HG02759 (cell line): ENCODE measurements at regions not wholly inside any gene's neighbourhood (a gene's known extent, or its start where the extent isn't known, plus 50 kb on each side); places are given as distances from the start of the nearest gene placed in this dataset.

Experiments
- ATAC-seq: cut with Tn5 transposase; IDR thresholded peaks from one replicate; pipeline ENCODE4 v1.9.1; 2021; ENCODE audit warnings: mild to moderate bottlenecking, moderate library complexity; ENCODE audit not compliant: unreplicated experiment

DNA sequence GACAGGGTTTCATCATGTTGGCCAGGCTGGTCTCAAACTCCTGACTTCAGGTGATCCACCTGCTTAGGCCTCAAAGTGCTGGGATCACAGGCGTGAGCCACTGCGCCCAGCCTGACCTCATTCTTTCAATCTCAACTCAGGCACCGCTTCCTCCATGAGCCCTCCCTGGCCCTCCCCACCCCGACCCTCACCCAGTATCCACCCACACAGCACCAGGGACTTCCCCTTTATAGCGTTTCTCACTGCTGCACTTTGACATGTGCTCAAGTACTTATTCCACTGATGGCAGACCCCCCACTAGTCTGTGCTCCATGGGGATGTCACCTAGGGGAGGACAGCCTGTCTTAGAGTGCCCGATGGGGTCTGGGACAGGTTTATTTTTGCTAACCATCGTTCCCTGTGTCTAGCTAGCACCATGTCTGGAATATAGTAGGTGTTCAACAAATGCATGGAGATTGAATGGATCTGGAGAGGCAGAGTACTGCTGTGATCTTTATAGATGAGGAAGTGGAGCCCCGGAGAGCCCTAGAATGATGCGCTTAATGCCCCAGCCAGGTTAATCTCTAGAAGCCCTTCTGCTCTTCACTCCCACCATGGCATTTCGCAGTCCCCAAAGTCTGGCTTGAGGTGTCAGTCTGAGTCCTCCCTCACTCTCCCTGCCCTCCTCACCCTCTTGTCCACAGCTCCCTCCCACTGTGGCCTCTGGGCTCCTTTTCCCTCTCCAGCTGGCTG, 258.8 kb downstream of the RPS24 start:
- no peak for ATAC-seq

DNA sequence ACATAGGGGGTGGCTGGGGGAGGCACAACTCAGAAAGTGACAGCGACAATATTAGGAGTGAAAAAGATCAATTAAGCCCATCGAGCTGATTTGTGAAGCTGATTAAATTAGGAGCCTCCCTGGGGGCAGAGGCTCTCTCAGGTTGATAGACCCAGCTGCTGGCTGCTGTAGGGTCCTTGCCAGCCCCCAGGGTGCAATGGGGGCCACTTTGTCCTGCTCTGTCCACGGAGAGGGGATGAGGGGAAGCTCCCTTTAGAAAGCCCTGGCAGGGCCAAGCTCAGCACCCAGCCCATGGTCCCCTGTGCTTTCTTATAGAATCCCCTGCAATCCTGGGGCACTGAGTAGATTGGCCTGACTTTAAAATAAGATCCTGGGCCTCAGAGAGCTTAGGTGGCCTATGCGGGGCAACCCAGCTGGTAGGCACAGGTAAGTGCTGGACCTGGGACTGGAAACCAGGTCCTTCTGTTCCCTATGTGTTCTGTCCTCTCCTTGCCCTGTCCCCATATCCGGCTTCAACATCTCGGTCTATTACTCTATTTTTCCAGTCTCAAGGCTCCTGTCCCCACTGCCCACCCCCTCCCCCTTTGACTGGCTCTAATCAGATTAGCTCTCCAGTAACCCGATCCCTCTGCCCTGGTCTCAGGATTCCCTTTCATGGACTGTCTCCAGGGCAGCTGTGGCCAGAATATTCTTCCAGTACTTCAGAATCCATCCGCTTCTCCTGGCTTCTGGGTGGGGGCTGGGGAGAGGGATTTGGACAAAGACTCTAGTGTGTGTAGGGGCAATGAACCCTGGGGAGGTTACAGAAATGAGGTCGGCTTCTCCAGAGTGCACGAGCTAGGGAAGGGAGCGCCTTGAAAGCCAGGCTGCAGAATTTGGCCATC, 259.6 kb downstream of the RPS24 start:
- ATAC-seq = no peak

DNA sequence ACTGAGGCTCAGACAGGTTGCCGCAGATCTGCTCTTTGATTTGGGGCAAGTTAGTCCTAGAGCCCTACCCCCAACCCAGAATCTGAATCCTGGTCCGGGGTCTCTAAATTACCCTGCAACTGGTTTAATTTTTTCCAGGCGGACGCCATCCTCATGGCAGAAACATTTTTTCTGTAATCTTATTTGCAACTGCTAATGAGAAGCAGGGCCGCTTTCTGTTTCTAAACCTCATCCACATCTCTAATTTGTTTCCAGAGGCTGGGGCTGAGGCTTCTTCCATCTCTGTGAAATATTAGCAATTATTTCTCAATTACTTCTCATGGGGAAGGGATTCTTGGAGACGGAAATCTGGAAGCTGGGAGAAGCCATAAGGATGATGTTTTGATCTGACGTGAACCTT, 261.6 kb downstream of the RPS24 start:
- no peak for ATAC-seq

DNA sequence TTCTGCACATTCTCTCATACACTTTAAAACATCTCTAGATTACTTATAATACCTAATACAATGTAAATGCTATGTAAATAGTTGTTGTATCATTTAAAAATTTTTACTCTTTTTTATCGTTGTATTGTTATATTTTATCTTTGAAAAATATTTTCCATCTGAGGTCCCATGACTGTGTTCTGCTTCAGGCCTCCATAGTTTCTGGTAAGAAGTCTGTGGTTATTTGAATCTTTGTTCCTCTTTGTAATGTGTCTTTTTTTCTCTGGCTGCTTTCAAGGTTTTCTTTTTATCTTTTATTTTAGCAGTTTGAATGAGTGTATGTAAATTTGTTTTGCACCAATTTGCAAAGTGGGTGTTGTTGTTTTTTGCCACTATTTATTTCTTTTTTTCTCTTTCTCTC, 263.1 kb downstream of the RPS24 start:
- ATAC-seq = no peak

DNA sequence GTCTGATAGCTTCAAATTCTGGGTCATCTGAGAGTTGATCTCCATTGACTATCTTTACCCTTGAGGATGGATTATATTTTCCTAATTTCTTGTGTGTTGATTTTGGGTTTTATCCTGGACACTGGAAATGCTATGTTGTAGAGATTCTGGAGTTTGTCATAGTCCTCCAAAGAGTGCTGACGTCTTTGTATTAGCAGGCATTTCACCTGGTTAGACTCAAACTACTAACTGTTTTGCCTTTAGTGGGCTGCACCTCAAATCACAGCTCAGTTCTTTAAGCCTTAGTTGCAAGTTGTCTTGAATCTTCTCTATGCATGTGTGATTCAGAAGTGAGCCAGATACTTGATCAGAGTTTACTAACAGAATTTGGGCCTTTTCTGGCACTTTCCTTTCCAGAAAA, 264.3 kb downstream of the RPS24 start:
- ATAC-seq = no peak

DNA sequence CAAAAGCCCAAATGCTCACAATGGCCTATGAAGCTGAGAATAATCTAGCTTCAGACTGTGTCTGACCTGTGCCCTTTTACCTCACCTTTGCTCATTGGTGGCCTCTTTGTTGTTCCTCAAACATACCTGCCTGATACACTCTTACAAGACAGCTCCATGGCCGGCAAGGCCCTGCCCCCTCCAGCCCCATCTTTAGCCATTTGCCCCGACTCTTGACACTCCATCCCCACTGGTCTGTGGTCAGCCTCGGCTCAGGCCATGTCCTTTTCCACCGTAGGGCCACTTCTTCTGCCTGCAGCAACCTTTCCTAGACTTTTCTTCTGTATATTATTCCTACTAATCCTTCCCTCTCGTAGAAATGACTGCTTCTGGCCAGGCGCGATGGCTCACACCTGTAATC, 265.2 kb downstream of the RPS24 start:
- ATAC-seq = no peak

DNA sequence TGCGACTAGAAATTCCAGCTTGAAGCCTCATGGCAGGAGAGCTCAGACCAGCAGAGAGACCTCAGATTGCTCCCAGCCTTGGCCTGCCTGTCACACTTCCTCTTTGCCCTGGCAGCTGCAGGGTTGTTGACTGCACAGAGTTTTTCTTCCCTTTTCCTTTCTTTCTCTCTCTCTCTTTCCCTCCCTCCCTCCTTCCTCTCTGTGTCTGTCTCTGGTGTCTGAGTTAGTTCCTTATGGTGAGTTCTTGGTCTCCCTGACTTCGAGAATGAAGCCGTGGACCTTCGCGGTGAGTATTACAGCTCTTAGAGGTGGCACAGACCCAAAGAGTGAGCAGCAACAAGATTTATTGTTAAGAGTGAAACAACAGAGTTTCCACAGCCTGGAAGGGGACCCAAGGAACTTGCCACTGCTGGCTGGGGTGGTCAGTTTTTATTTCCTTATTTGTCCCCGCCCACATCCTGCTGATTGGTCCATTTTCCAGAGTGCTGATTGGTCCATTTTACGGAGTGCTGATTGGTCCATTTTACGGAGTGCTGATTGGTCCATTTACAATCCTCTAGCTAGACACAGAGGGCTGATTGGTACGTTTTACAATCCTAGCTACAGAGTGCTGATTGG, 266.3 kb downstream of the RPS24 start:
- no peak for ATAC-seq

DNA sequence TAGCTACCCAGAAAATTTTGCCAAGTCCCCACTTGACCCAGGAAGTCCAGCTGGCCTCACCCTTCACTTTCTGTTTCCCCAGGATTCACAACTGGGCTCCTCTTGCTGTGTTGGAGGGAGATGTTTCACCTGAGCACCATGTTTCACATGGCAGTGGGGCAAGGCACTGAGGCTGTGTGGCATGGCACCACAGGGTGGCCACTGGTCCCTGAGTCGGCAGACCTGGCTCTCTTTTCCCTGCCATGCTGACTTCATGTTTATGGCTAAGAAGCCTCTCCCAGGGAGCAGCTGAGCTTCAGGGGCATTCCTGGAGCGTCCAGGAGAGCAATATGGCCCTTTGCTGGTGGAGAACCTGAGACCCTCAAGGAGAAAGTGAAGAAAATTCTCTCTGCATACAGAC, 266.9 kb downstream of the RPS24 start:
- no peak for ATAC-seq

DNA sequence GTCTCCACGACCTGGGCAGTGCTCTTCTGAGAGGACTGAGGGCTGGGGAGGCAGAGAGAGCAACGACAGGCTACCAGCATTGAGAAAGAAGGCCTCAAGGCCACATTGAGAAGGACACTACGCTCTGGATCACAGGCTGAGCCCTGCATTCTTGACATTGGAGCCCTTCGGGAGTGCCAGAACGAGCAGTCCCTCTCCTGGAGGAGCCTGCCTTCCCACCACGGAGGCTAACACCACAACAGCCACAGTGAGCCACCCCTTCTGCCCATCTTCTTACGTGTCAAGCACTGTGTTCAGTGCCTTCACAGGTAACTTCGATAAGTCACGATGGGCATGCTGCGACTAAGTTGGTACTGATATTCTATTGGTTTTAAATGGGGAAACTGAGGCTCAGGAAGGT, 267.8 kb downstream of the RPS24 start:
- ATAC-seq = no peak

DNA sequence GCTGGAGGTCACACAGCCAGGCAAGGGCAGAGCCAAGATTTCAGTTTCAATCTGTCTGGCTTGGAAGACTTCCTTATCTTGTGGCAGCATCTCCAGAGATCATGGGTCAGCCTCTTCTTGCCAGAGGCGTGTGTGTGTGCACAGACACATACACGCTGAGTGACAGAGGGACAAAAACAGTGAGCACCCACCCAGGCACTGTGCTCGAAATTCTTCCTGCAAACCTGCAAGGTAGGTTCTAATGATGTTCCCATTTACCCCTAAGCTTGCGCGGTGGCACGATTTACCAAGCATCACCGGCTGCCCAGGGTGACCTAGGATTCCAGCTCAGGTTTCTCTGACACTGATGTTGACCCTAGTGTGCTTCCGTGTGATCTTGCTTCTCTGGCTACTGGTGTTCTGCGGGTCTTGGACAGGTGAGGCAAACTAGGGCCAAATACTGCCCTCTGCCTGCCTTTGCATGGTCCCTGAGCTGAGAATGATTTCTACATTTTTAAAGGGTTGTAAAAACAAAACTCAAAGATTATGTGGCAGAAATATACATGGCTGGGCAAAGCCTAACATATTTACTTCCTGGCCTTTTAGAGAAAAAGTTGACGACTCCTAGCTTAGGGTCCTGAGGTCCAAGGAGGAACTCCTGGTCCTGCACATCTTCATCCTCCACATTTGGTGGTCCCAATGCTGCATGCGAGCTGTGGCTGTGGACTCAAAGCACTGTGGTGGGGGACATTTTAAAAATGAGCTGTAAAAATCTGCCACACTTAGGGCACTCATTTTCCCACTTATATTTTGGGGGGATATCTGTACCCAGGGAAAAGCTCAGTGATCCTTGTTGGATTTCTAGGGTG, 268.5 kb downstream of the RPS24 start:
- no peak for ATAC-seq

DNA sequence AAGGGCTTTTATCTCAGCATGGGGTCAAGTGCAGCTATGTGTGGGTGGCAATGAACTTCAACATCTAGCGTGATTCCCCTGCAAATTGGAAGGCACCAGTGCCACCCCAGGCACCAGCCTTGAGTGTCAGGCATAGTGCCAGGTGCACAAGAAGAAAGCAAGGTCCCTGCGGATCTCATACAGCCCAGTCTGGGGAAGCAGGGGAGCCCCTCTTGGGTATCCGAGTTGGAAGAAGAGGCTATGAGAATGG, 269.0 kb downstream of the RPS24 start:
- ATAC-seq = no peak

DNA sequence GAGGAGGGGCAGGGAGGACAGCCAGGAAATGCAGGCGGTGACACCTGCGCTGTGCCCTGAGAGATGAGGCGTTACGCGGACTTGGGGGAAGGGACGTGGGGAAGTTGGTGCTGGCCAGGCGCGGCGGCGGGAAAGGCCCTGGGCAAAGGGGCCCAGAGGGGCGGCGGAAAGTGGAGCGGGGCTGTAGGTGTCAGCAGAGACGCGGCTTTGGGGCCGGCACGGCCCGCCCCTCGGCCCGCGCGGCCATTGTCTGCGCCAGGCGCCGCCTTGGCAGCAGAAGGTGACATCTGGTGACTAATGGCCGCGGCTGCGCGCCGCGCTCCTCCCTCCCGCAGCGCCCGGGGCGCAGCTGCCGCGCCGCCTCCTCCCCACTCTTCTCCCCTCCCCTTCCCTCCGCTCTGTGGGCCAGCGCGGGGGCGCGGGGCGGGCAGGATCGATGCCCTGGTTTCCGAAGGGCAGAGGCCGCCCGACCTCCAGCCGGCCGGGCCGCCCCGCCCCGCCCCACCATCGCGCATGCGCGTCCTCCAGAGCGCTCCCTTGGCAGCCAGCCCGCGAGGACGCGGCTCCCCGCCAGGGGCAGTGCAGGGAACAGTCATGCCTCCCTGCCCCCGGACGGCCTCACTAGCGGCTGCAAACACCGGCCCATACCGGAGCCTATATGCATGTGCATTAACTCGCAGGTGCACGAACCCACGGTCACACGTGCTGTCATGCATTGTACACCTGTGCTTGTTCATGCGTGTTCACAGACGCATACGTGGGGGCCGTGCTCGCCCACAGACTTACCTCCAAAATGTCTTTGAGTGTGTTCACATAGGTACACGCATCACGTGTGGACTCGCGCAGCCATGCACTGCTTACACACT, 269.6 kb downstream of the RPS24 start:
- peak; percentile 89 for ATAC-seq

DNA sequence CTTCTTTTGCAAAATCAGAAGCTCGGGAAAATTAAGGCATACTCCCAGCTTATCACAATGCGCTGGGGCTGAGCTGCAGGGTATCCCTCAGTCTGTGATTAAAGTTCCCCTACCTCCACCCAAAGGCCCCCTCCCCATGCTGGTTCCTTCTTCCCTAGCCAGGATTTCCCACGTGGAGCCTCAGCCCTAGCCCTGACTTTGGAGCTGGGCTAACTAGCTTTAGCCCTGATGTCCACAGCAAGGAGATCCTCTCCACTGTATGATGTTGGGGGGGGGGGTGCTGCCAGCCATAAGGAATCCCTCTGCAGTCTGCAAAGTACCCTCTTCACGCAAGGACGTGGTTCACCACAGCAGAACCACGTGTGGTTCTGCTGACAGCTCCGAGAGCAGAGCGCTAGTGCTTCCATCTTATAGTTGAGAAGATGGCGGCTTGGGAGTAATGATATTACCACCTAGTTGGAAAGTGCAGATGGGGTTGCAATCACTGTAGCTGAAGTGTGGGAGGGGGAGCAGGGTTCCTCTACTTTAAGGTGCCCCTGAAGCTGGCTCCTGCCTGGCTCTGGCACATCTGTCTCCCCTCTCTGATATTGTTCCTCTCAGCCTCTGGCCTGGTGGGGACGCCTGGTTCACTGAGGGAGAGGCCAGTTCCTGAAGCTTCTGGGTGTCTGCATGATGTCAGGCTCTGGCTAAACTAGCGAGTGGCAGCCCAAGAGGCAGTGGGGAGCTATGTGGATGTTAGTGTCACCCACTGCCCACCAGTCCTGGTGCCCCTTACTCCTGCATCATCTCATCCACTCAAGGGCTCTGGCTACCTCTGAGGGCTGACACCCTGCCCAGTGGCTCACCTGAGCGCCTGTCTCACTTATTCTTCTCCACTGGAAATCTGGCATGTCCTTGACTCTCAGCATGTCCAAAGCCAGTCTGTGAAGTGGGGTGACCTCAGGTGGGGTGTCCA, 270.7 kb downstream of the RPS24 start:
- no peak for ATAC-seq

DNA sequence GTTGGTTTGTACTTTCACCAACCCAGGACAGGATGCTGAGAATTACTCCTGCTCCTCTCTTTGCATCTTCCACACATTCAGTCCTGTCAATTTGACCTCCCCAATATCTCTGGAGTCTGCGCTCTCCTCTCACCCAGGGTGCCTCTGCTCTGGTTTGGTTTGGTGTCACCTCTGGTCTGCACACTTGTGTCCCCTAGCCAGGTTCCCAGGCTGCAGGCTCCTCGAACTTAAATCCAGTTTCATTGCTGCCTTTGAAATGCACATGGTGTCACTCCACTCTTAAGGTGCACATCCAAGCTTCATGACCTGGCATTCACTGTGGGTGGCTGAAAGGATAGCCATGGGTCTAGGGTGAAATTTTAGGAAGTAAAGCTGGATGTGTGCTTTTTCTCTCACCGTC, 271.6 kb downstream of the RPS24 start:
- no peak for ATAC-seq

DNA sequence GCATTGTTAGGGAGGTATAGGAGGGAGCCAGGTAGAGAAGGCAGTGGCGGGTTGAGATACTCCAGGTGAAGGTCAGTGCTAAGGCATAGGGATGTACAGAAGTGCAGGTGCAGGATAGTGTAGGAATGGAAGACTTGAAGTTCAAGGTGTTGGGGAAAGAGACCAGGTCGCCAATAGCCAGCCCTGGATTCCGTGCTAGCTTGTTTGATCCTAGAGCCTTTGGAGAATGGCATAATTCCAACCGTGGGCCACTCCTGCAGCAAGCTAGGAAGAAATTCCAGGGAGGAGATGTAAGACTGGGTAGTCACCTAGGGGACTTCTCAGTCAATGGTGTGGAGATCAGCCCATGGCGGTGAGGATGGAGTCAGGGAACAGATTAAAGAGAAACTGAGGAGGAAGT, 272.7 kb downstream of the RPS24 start:
- ATAC-seq = no peak

DNA sequence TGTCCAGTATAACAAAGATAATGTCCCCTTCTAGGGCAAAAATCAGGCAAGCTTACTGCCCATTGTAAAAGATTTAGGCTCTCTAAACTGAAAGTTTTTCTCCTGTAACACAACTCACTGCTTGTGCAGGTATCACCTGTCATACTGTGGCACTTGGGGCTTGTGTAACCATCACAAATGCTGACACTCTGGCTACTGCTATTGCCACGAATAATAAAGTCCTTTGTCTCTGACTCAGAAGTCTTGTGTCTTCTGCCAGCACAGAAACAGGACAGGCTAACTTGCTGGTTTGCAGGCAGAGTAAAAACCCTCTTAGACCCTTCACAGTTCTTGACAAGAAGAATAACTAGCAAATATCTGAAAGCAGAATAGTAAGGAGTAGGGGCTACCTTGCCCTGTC, 273.9 kb downstream of the RPS24 start:
- ATAC-seq = no peak

DNA sequence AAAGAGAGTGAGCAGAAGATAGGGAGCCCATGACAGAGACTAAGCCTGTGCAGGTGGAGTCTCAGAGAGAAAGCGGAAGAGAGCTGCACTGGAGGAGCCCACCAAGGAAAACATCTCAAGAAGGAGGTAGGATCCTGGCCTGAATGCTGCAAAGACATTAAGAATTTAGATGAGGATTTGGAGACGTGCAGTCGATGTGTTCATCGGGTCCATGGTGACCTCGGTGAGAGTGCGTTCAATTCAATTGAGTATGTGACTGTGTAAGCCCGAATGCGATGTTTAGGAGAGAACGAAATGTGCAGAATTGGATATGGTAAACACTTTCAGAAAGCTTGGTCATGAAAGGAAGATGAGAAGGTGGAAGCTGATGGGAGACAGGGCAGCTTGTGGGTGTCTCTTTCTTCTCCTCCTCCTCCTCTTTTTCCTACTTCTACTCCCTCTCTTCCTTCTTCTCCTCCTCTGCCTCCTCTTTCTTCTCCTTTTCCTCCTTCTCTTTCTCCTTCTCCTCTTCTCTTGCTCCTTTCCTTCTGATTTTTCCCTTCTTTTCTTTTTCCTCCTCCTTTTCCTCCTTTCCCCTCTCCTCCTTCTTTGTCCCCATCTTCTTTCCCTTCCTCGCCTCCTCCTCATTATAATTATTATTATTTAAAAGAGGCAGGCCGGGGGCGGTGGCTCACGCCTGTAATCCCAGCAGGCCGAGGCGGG, 276.0 kb downstream of the RPS24 start:
- no peak for ATAC-seq

DNA sequence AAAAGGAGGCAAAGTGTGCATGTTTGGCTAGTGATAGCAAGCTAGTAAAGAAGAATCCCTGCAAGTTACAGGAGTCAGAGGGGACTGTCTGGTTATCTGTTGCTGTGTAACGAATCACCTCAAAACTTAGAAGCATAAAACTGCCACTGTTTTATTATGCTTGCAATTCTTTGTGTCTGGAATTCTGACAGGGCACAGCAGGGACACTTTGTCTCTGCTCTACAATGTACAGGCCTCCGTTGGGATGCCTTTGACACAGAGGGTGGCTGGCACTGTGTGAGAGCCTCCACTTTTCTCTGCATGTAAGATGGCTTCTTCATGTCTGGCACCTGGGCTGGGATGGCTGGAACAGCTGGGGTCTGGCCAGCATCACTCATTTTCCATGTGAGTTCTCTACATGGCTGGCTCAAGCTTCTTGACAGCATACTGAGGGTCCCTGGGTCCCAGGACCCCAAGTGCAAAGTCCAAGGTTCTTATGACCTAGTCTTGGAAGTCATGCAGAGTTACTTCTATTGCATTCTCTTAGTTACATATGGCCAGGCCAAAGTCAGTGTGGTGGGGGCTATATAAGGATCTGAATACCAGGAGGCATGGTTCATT, 276.9 kb downstream of the RPS24 start:
- ATAC-seq = no peak
